ENCODE measurements at regions not wholly inside any gene's neighbourhood (a gene's known extent, or its start where the extent isn't known, plus 50 kb on each side); places are given as distances from the start of the nearest gene placed in this dataset.

GRCh38 chr15:87591582-87591981, 665.0 kb downstream of the NTRK3 start:
- Histone ChIP-seq H3K9me3 (ENCODE audit: control insufficient read depth, insufficient read depth, low read depth, low read length) (no peaks in the 10 kb centered on the region), H3K4me1 (ENCODE audit: control insufficient read depth, insufficient read depth, low read length) (no peaks in the 10 kb centered on the region), H3K36me3 (ENCODE audit: control insufficient read depth in 2 of 2, insufficient read depth in 1 of 2, low read length in 2 of 2) (no peaks in the 10 kb centered on the region), H3K4me3 (ENCODE audit: low read depth, low read length) (no peak overlapping the region), H3K27ac (ENCODE audit: extremely low read depth, low read depth, low read length) (no peak overlapping the region)
- POLR2A ChIA-PET: no interaction called here
- TF ChIP-seq ZNF768 (tag by site-specific recombination; IDR thresholded peaks at IDR 0.05) (no peak), ZBTB44 (tag by site-specific recombination; IDR thresholded peaks at IDR 0.05) (no peak), ZNF146 (tag by site-specific recombination; IDR thresholded peaks at IDR 0.05) (no peak), ZNF274 (IDR thresholded peaks at IDR 0.05; ENCODE audit: low read length) (no peak), ZNF274 (tag by site-specific recombination; IDR thresholded peaks at IDR 0.05; ENCODE audit: borderline replicate concordance) (no peak), ZNF121 (tag by site-specific recombination; IDR thresholded peaks at IDR 0.05) (no peak)
- CTCF ChIA-PET: no interaction called here

- no peaks in the 10 kb centered on the region for H3K9me3 ChIP-seq (ENCODE audit: control insufficient read depth, insufficient read depth, low read depth, low read length)
- H3K4me3 ChIP-seq (ENCODE audit: low read depth, low read length): no peak overlapping the region
- no peaks in the 10 kb centered on the region for H3K36me3 ChIP-seq (ENCODE audit: control insufficient read depth in 2 of 2, insufficient read depth in 1 of 2, low read length in 2 of 2)
- no peak overlapping the region for H3K27ac ChIP-seq (ENCODE audit: extremely low read depth, low read depth, low read length)
- ChIA-PET CTCF (interaction anchor here (0.6 kb wide), 1 partner anchor 986 kb away, joined by 3 read pairs; no protein-coding TSS in a partner anchor), POLR2A (no interaction called here)
- TF ChIP-seq ZBTB48 (tag by site-specific recombination; IDR thresholded peaks at IDR 0.05) (no peak), ZNF658 (tag by site-specific recombination; IDR thresholded peaks at IDR 0.05) (no peak), ZNF114 (tag by site-specific recombination; IDR thresholded peaks at IDR 0.05) (no peak), ZNF214 (tag by site-specific recombination; IDR thresholded peaks at IDR 0.05; ENCODE audit: borderline replicate concordance) (no peak), ZNF394 (tag by site-specific recombination; IDR thresholded peaks at IDR 0.05; ENCODE audit: borderline replicate concordance) (no peak), ZNF366 (tag by site-specific recombination; conservative IDR thresholded peaks at IDR 0.05) (no peak), ZNF341 (tag by site-specific recombination; IDR thresholded peaks at IDR 0.05; ENCODE audit: low read depth) (no peak), ZNF280C (tag by site-specific recombination; IDR thresholded peaks at IDR 0.05) (no peak), ZNF354C (tag by site-specific recombination; IDR thresholded peaks at IDR 0.05; ENCODE audit: borderline replicate concordance, low read depth) (no peak), CTCF (tag by site-specific recombination; IDR thresholded peaks at IDR 0.05) (no peak), PATZ1 (tag by site-specific recombination; IDR thresholded peaks at IDR 0.05) (no peak), WT1 (tag by site-specific recombination; IDR thresholded peaks at IDR 0.05) (no peak), ZNF664 (tag by site-specific recombination; IDR thresholded peaks at IDR 0.05) (no peak), ZNF362 (tag by site-specific recombination; IDR thresholded peaks at IDR 0.05) (no peak), ZNF585B (tag by site-specific recombination; IDR thresholded peaks at IDR 0.05) (no peak), ZBTB10 (tag by site-specific recombination; IDR thresholded peaks at IDR 0.05) (no peak), ZNF791 (tag by site-specific recombination; IDR thresholded peaks at IDR 0.05) (no peak), ZNF521 (tag by site-specific recombination; IDR thresholded peaks at IDR 0.05) (no peak)
- no peaks in the 10 kb centered on the region for H3K4me1 ChIP-seq (ENCODE audit: control insufficient read depth, insufficient read depth, low read length)
These were observed 665.5 kb downstream of the NTRK3 start for GRCh38 chr15:87591042-87591441.
